ENCODE measurements at regions not wholly inside any gene's neighbourhood (a gene's known extent, or its start where the extent isn't known, plus 50 kb on each side); places are given as distances from the start of the nearest gene placed in this dataset.

- TF ChIP-seq SRF (IDR thresholded peaks at IDR 0.05; ENCODE audit: low read depth in 2 of 2, low read length in 2 of 2), result no peak
- TF ChIP-seq NFYA (IDR thresholded peaks at IDR 0.05; ENCODE audit: borderline replicate concordance, low read depth, low read length), result no peak
- no peak for TF ChIP-seq KAT2A (conservative IDR thresholded peaks at IDR 0.05; ENCODE audit: control insufficient read depth, low read depth, low read length)
- TF ChIP-seq RELA (IDR thresholded peaks at IDR 0.05; ENCODE audit: borderline replicate concordance, partially characterized antibody), result no peak
- no peak for TF ChIP-seq HDAC6 (IDR thresholded peaks at IDR 0.05; ENCODE audit: unreplicated experiment)
- TF ChIP-seq YY1 (IDR thresholded peaks at IDR 0.05; ENCODE audit: low read depth, low read length), result no peak
- no peak for TF ChIP-seq TCF7 (IDR thresholded peaks at IDR 0.05; ENCODE audit: borderline replicate concordance)
- TF ChIP-seq EP300 (IDR thresholded peaks at IDR 0.05; ENCODE audit: borderline replicate concordance in 1 of 2, control insufficient read depth in 1 of 2, low read depth in 2 of 2, low read length in 2 of 2), result no peak
- TF ChIP-seq TCF12 (IDR thresholded peaks at IDR 0.05; ENCODE audit: low read depth, low read length), result no peak
- TF ChIP-seq BRCA1 (IDR thresholded peaks at IDR 0.05; ENCODE audit: low read depth, low read length), result no peak
- TF ChIP-seq CHD4 (IDR thresholded peaks at IDR 0.05), result no peak
- no peak for TF ChIP-seq BMI1 (IDR thresholded peaks at IDR 0.05; ENCODE audit: borderline replicate concordance)
Observed at GRCh38 chr5:92371889-92372235, 988.7 kb upstream of the ARRDC3 start (continued).

GRCh38 chr5:92371171-92371888 lies 988.2 kb upstream of the ARRDC3 start:
- H3K27ac ChIP-seq (ENCODE audit: control insufficient read depth, insufficient read depth), result no peak overlapping the region
- DNase-seq (ENCODE audit: low read depth, low spot score) (no peak), ATAC-seq (no peak), FAIRE-seq (no peak)
- H2AFZ ChIP-seq (ENCODE audit: control insufficient read depth, low read depth, low read length), result no peak overlapping the region
- in situ Hi-C loops (cut with MboI) (no loop called here), intact Hi-C loops (cut with micrococcal nuclease; ENCODE audit: unreplicated experiment) (no loop called here)
- H3K27me3 ChIP-seq (replicated peaks in 1 of 2; ENCODE audit: control insufficient read depth in 2 of 2, insufficient read depth in 2 of 2, low read length in 1 of 2), result no peaks in the 10 kb centered on the region
- no peak overlapping the region for H3K4me3 ChIP-seq
- no peak overlapping the region for H3K4me2 ChIP-seq (ENCODE audit: control insufficient read depth, insufficient read depth)
- no peaks in the 10 kb centered on the region for H3K79me2 ChIP-seq (ENCODE audit: control insufficient read depth, insufficient read depth, low read length)
- CTCF ChIA-PET, result interaction anchor here (0.7 to 1.3 kb wide), 2 partner anchors 9 to 10 kb away, joined by 3 to 4 read pairs; no protein-coding TSS in a partner anchor
- no peaks in the 10 kb centered on the region for H3K4me1 ChIP-seq (ENCODE audit: control insufficient read depth, insufficient read depth, low read length)
- WGBS (ENCODE audit: insufficient coverage, insufficient replicate concordance, low lambda C conversion rate, missing lambda C conversion rate), result 10% methylated on average over 3 of the region's 3 CpGs
- SMC1A ChIA-PET (ENCODE audit: uncharacterized antibody, unreplicated experiment), result interaction anchor here (1.0 to 1.9 kb wide), 3 partner anchors 8 to 18 kb away, joined by 3 to 5 read pairs (median 3); no protein-coding TSS in a partner anchor
- POLR2A ChIA-PET, result no interaction called here
- H3K36me3 ChIP-seq (ENCODE audit: control insufficient read depth in 2 of 2, insufficient read depth in 2 of 2, low read length in 1 of 2), result no peaks in the 10 kb centered on the region
- RAD21 ChIA-PET (ENCODE audit: unreplicated experiment), result no interaction called here
- H3K9me3 ChIP-seq (replicated peaks; ENCODE audit: control insufficient read depth, insufficient read depth, low read length), result no peaks in the 10 kb centered on the region
- H4K20me1 ChIP-seq (ENCODE audit: control insufficient read depth, insufficient read depth), result no peaks in the 10 kb centered on the region
- BruUV-seq (replicated peaks), result no TSS peak
- H3K9ac ChIP-seq (ENCODE audit: control insufficient read depth, insufficient read depth, low read length), result no peak overlapping the region
- TF ChIP-seq SUPT20H (IDR thresholded peaks at IDR 0.05; ENCODE audit: borderline replicate concordance, control insufficient read depth, low read depth, low read length), result no peak
- TF ChIP-seq YBX1 (IDR thresholded peaks at IDR 0.05), result no peak
- TF ChIP-seq E4F1 (IDR thresholded peaks at IDR 0.05; ENCODE audit: borderline replicate concordance, partially characterized antibody), result no peak
- TF ChIP-seq ZNF622 (IDR thresholded peaks at IDR 0.05), result no peak
- TF ChIP-seq FOXK2 (IDR thresholded peaks at IDR 0.05), result no peak
- no peak for TF ChIP-seq NFYB (IDR thresholded peaks at IDR 0.05; ENCODE audit: insufficient read depth, low read depth, low read length)

Data from GM12878 (cell line).